Neuronal stem cell (in vitro differentiated cells): ENCODE measurements at regions not wholly inside any gene's neighbourhood (a gene's known extent, or its start where the extent isn't known, plus 50 kb on each side); places are given as distances from the start of the nearest gene placed in this dataset.

Source experiments
- DNase-seq: peaks from one replicate; pipeline ENCODE4 v3.0.0-alpha.2; 2013; ENCODE audit warnings: low spot score
- H2AFZ ChIP-seq: one replicate; pipeline ENCODE4 v1.6.1; 2013; ENCODE audit warnings: mild to moderate bottlenecking, low read length, inconsistent platforms
- H2AK5ac ChIP-seq: 2 replicates; pipeline ENCODE4 v1.6.1; 2013; ENCODE audit warnings: low read depth, mild to moderate bottlenecking, inconsistent platforms, low read length, moderate library complexity, mixed read lengths
- H2BK120ac ChIP-seq: 2 replicates; pipeline ENCODE4 v1.6.1; 2013; ENCODE audit warnings: low read depth, mild to moderate bottlenecking, inconsistent platforms, low read length, moderate library complexity, mixed read lengths
- H2BK12ac ChIP-seq: one replicate; pipeline ENCODE4 v1.6.1; 2013; ENCODE audit warnings: low read length, inconsistent platforms
- H2BK15ac ChIP-seq: 2 replicates; pipeline ENCODE4 v1.6.1; 2013; ENCODE audit warnings: mild to moderate bottlenecking, low read length, inconsistent platforms, mixed read lengths
- H2BK5ac ChIP-seq: one replicate; pipeline ENCODE4 v1.6.1; 2013; ENCODE audit warnings: inconsistent platforms, mild to moderate bottlenecking, low read length, moderate library complexity
- H3K14ac ChIP-seq: one replicate; pipeline ENCODE4 v1.6.1; 2013; ENCODE audit warnings: low read length, inconsistent platforms
- H3K18ac ChIP-seq: 2 replicates; pipeline ENCODE4 v1.6.1; 2013; ENCODE audit warnings: low read length, inconsistent platforms
- H3K23ac ChIP-seq: 2 replicates; pipeline ENCODE4 v1.6.1; 2013; ENCODE audit warnings: low read depth, mild to moderate bottlenecking, mixed read lengths, low read length, inconsistent platforms; ENCODE audit not compliant: poor library complexity
- H3K27ac ChIP-seq: replicated peaks from 3 replicates; pipeline ENCODE4 v1.5.1; 2013; ENCODE audit warnings: low read length, inconsistent platforms
- H3K27me3 ChIP-seq, 3 experiments: 2 replicates each; pipeline ENCODE4 v1.6.1; 2013; ENCODE audit warnings: low read length in 3 of 3, mild to moderate bottlenecking in 2 of 3, inconsistent platforms in 1 of 3, low read depth in 1 of 3, mixed read lengths in 1 of 3, moderate library complexity in 1 of 3; ENCODE audit not compliant: control insufficient read depth in 3 of 3, insufficient read depth in 3 of 3
- H3K36me3 ChIP-seq, 2 donors: replicated peaks in 1 of 2; 2 replicates each; pipeline ENCODE4 v1.6.1; 2013; ENCODE audit warnings: low read length in 2 of 2; ENCODE audit not compliant: control insufficient read depth in 2 of 2, insufficient read depth in 2 of 2
- H3K4ac ChIP-seq: 2 replicates; pipeline ENCODE4 v1.6.1; 2013; ENCODE audit warnings: inconsistent platforms, mild to moderate bottlenecking, low read length, moderate library complexity
- H3K4me1 ChIP-seq, 2 donors: 1 replicate in 1 of 2; 2 replicates in 1 of 2; pipeline ENCODE4 v1.6.1; 2013; ENCODE audit warnings: low read length in 2 of 2, low read depth in 1 of 2; ENCODE audit not compliant: control insufficient read depth in 2 of 2, insufficient read depth in 1 of 2
- H3K4me2 ChIP-seq: one replicate; pipeline ENCODE4 v1.6.1; 2013; ENCODE audit warnings: mild to moderate bottlenecking, low read length, inconsistent platforms; ENCODE audit not compliant: insufficient read depth, poor library complexity, severe bottlenecking
- H3K4me3 ChIP-seq, 2 donors: 2 replicates each; pipeline ENCODE4 v1.5.1; 2013; ENCODE audit warnings: low read length in 2 of 2, mild to moderate bottlenecking in 2 of 2, inconsistent platforms in 1 of 2, moderate library complexity in 1 of 2
- H3K79me1 ChIP-seq: one replicate; pipeline ENCODE4 v1.6.1; 2013; ENCODE audit warnings: low read depth, mild to moderate bottlenecking, inconsistent platforms, low read length, moderate library complexity
- H3K9ac ChIP-seq: one replicate; pipeline ENCODE4 v1.6.1; 2013; ENCODE audit warnings: mild to moderate bottlenecking, low read depth, low read length, inconsistent platforms; ENCODE audit not compliant: poor library complexity
- H3K9me3 ChIP-seq, 2 donors: replicated peaks in 1 of 2; 2 replicates each; pipeline versions ENCODE3 to v1.6.1; 2013; ENCODE audit warnings: low read length in 2 of 2, mild to moderate bottlenecking in 2 of 2, inconsistent platforms in 1 of 2, low read depth in 1 of 2, mixed read lengths in 1 of 2, moderate library complexity in 1 of 2; ENCODE audit not compliant: control insufficient read depth in 2 of 2, insufficient read depth in 1 of 2
- H4K8ac ChIP-seq: one replicate; pipeline ENCODE4 v1.6.1; 2013; ENCODE audit warnings: low read depth, mild to moderate bottlenecking, inconsistent platforms, low read length, moderate library complexity
- H4K91ac ChIP-seq: one replicate; pipeline ENCODE4 v1.6.1; 2013; ENCODE audit warnings: low read length, low read depth, mild to moderate bottlenecking, inconsistent platforms; ENCODE audit not compliant: poor library complexity
- WGBS, 2 donors: extraction: QIAGEN DNeasy Blood & Tissue Kit; methylation state at CpG; one replicate each; pipeline ENCODE4 v1.1.7; 2013; ENCODE audit warnings: missing lambda C conversion rate in 2 of 2, mixed read lengths in 1 of 2; ENCODE audit not compliant: insufficient read length in 2 of 2, insufficient replicate concordance in 1 of 2; ENCODE audit errors: extremely low coverage in 2 of 2; 5-methylcytosine and 5-hydroxymethylcytosine counted together

- no peak overlapping the region for H2BK12ac ChIP-seq
- no peaks in the 10 kb centered on the region for H3K4me1 ChIP-seq
- no peak overlapping the region for H2AK5ac ChIP-seq
- H3K4me2 ChIP-seq = no peak overlapping the region
- no peak overlapping the region for H3K14ac ChIP-seq
- no peak overlapping the region for H2BK15ac ChIP-seq
- H3K36me3 ChIP-seq = no peaks in the 10 kb centered on the region
- no peak overlapping the region for H2BK120ac ChIP-seq
- no peak overlapping the region for H3K18ac ChIP-seq
- H3K79me1 ChIP-seq = no peaks in the 10 kb centered on the region
- H4K8ac ChIP-seq = no peak overlapping the region
- H4K91ac ChIP-seq = no peak overlapping the region
- no peak overlapping the region for H3K27ac ChIP-seq
- H3K9ac ChIP-seq = no peak overlapping the region
- no peak for DNase-seq
- H3K4me3 ChIP-seq = no peak overlapping the region
- H3K23ac ChIP-seq = no peak overlapping the region
- WGBS, 2 donors = no CpG with 5 or more reads among the region's 1 CpG
- H2BK5ac ChIP-seq = no peak overlapping the region
- no peak overlapping the region for H2AFZ ChIP-seq
- H3K4ac ChIP-seq = no peak overlapping the region
- no peaks in the 10 kb centered on the region for H3K27me3 ChIP-seq
- peaks cover 0 to 2% of the 10 kb centered on the region in 2 donors for H3K9me3 ChIP-seq
Measured at GRCh38 chr5:152938630-152939029, 533.6 kb upstream of the NMUR2 start.

GRCh38 chr5:152942633-152943336, 537.7 kb upstream of the NMUR2 start:
- Histone ChIP-seq H3K79me1 (no peaks in the 10 kb centered on the region), H3K23ac (no peak overlapping the region), H2BK12ac (no peak overlapping the region), H3K27ac (no peak overlapping the region), H4K91ac (no peak overlapping the region), H3K4me3 (no peak overlapping the region), H3K27me3 (no peaks in the 10 kb centered on the region), H3K18ac (no peak overlapping the region), H2AFZ (no peak overlapping the region), H2BK5ac (no peak overlapping the region), H3K4me2 (no peak overlapping the region), H3K9me3 (peaks cover 0 to 2% of the 10 kb centered on the region in 2 donors), H3K36me3 (no peaks in the 10 kb centered on the region), H2BK120ac (no peak overlapping the region), H2BK15ac (no peak overlapping the region), H3K9ac (no peak overlapping the region), H3K4me1 (no peaks in the 10 kb centered on the region), H3K14ac (no peak overlapping the region), H3K4ac (no peak overlapping the region), H2AK5ac (no peak overlapping the region), H4K8ac (no peak overlapping the region)
- WGBS, 2 donors = no CpG with 5 or more reads among the region's 5 CpGs
- DNase-seq = no peak

- H3K4me3 ChIP-seq = no peak overlapping the region
- no peak for DNase-seq
- H3K27me3 ChIP-seq = no peaks in the 10 kb centered on the region
- H3K36me3 ChIP-seq = no peaks in the 10 kb centered on the region
- no peaks in the 10 kb centered on the region for H3K79me1 ChIP-seq
- H3K14ac ChIP-seq = no peak overlapping the region
- H3K18ac ChIP-seq = no peak overlapping the region
- H3K23ac ChIP-seq = no peak overlapping the region
- H2BK15ac ChIP-seq = no peak overlapping the region
- no peak overlapping the region for H3K4me2 ChIP-seq
- no peak overlapping the region for H3K9ac ChIP-seq
- no peak overlapping the region for H2BK5ac ChIP-seq
- H2AFZ ChIP-seq = no peak overlapping the region
- H2BK120ac ChIP-seq = no peak overlapping the region
- H4K8ac ChIP-seq = no peak overlapping the region
- WGBS, 2 donors = no CpG with 5 or more reads among the region's 8 CpGs
- H2AK5ac ChIP-seq = no peak overlapping the region
- no peak overlapping the region for H3K4ac ChIP-seq
- no peaks in the 10 kb centered on the region for H3K4me1 ChIP-seq
- H2BK12ac ChIP-seq = no peak overlapping the region
- no peak overlapping the region for H3K27ac ChIP-seq
- no peak overlapping the region for H4K91ac ChIP-seq
- no peaks in the 10 kb centered on the region for H3K9me3 ChIP-seq
Measured at GRCh38 chr5:152953788-152954483, 536.5 kb upstream of the GRIA1 start.

- Histone ChIP-seq H2AFZ (no peak overlapping the region), H3K18ac (no peak overlapping the region), H3K79me1 (no peaks in the 10 kb centered on the region), H3K14ac (no peak overlapping the region), H3K9ac (no peak overlapping the region), H3K23ac (no peak overlapping the region), H2BK5ac (no peak overlapping the region), H3K4me3 (no peak overlapping the region), H3K9me3 (no peaks in the 10 kb centered on the region), H2BK12ac (no peak overlapping the region), H4K8ac (no peak overlapping the region), H2AK5ac (no peak overlapping the region), H3K4me1 (no peaks in the 10 kb centered on the region), H2BK120ac (no peak overlapping the region), H3K27me3 (no peaks in the 10 kb centered on the region), H3K4me2 (no peak overlapping the region), H3K4ac (no peak overlapping the region), H2BK15ac (no peak overlapping the region), H3K36me3 (no peaks in the 10 kb centered on the region), H4K91ac (no peak overlapping the region), H3K27ac (no peak overlapping the region)
- no peak for DNase-seq
- WGBS, 2 donors = no CpG with 5 or more reads among the region's 2 CpGs
Measured at GRCh38 chr5:152956943-152957613, 533.4 kb upstream of the GRIA1 start.
